K562 (cell line): ENCODE measurements at regions not wholly inside any gene's neighbourhood (a gene's known extent, or its start where the extent isn't known, plus 50 kb on each side); places are given as distances from the start of the nearest gene placed in this dataset.

ENCODE experiments used
- ATAC-seq: fragments of 200-7000 bp; cut with Tn5 transposase; 3 replicates; pipeline ENCODE4 v1.9.1; 2020; ENCODE audit warnings: moderate library complexity
- BruUV-seq: library from RNA; stranded (reverse); fragments of 400-500 nt; replicated peaks from 2 replicates; lab custom pipeline; 2021; lab: Mats Ljungman, UMichigan
- CTCF ChIA-PET: fragments of 300-600 bp; formaldehyde crosslinking; extraction: SDS; loops from one replicate; lab custom pipeline; 2021; ENCODE audit warnings: low intra/inter-chr PET ratio; lab: Yijun Ruan, JAX
- POLR2A ChIA-PET: fragments of 300-600, 350-650 bp; sonication (Branson Sonifier 250); formaldehyde crosslinking; extraction: SDS; loops from one replicate; lab custom pipeline; 2021; ENCODE audit warnings: antibody characterized with exemption, inconsistent platforms; lab: Yijun Ruan, JAX
- DNase-seq, 4 experiments: peaks; one replicate each; pipeline versions ENCODE4 v3.0.0 to v3.0.0-alpha.2; 2011 to 2018; ENCODE audit warnings: low spot score in 3 of 4, mixed read lengths in 3 of 4; ENCODE audit errors: extremely low read depth in 1 of 4
- FAIRE-seq: peaks from 2 replicates; lab custom pipeline; 2011; peaks lifted over from hg19 to GRCh38; lab: Jason Lieb, UNC
- H2AFZ ChIP-seq: 2 replicates; pipeline ENCODE4 v1.6.0; 2011; ENCODE audit warnings: low read depth, low read length, control low read depth, inconsistent platforms
- H3K27ac ChIP-seq: fragments of 200-600 bp; 3 replicates; pipeline ENCODE4 v1.8.0; 2011; ENCODE audit warnings: low read depth, mild to moderate bottlenecking, control low read depth, inconsistent platforms, low read length, moderate library complexity, mixed read lengths; ENCODE audit errors: extremely low read depth
- H3K27me3 ChIP-seq, 2 experiments: fragments of 300-600 bp in 1 of 2; 2 replicates in 1 of 2; 3 replicates in 1 of 2; pipeline versions ENCODE4 v1.6.0 to v1.8.0; 2011; ENCODE audit warnings: inconsistent platforms in 2 of 2, low read length in 2 of 2, mild to moderate bottlenecking in 1 of 2, mixed read lengths in 1 of 2, moderate library complexity in 1 of 2; ENCODE audit not compliant: control insufficient read depth in 2 of 2, insufficient read depth in 2 of 2
- H3K36me3 ChIP-seq: fragments of 300-600 bp; 3 replicates; pipeline ENCODE4 v1.8.0; 2011; ENCODE audit warnings: mild to moderate bottlenecking, low read length, inconsistent platforms; ENCODE audit not compliant: control insufficient read depth, insufficient read depth
- H3K4me1 ChIP-seq, 2 experiments: fragments of 200-600 bp in 1 of 2; replicated peaks in 1 of 2; 2 replicates in 1 of 2; 3 replicates in 1 of 2; pipeline versions ENCODE4 v1.5.1 to v1.8.0; 2011; ENCODE audit warnings: inconsistent platforms in 2 of 2, low read length in 2 of 2, mild to moderate bottlenecking in 1 of 2, mixed read lengths in 1 of 2, moderate library complexity in 1 of 2; ENCODE audit not compliant: control insufficient read depth in 2 of 2, insufficient read depth in 2 of 2
- H3K4me2 ChIP-seq: 2 replicates; pipeline ENCODE4 v1.6.1; 2011; ENCODE audit warnings: low read length, control low read depth, inconsistent platforms, mixed read lengths; ENCODE audit not compliant: insufficient read depth
- H3K4me3 ChIP-seq: fragments of 200-600 bp; sonication (generic), shearing (Covaris generic); 2 replicates; pipeline ENCODE4 v1.5.1; 2016; ENCODE audit warnings: control low read depth, inconsistent platforms
- H3K79me2 ChIP-seq: fragments of 200-600 bp; 3 replicates; pipeline ENCODE4 v1.8.0; 2011; ENCODE audit warnings: low read length, inconsistent platforms; ENCODE audit not compliant: control insufficient read depth, insufficient read depth
- H3K9ac ChIP-seq, 2 experiments: 2 replicates each; pipeline versions ENCODE4 v1.6.0 to v1.6.1; 2011; ENCODE audit warnings: low read depth in 2 of 2, low read length in 2 of 2, control low read depth in 1 of 2, inconsistent platforms in 1 of 2, mild to moderate bottlenecking in 1 of 2, mixed read lengths in 1 of 2; ENCODE audit not compliant: insufficient read depth in 1 of 2
- H3K9me1 ChIP-seq: one replicate; pipeline ENCODE4 v1.6.0; 2011; ENCODE audit warnings: inconsistent platforms, mild to moderate bottlenecking, low read length, moderate library complexity; ENCODE audit not compliant: control insufficient read depth, insufficient read depth
- H3K9me3 ChIP-seq: replicated peaks from 2 replicates; pipeline ENCODE4 v1.5.1; 2011; ENCODE audit warnings: low read depth, low read length, inconsistent platforms; ENCODE audit not compliant: control insufficient read depth, insufficient read depth
- H4K20me1 ChIP-seq: replicated peaks from 2 replicates; pipeline ENCODE4 v1.6.1; 2011; ENCODE audit warnings: low read length, inconsistent platforms, mixed read lengths; ENCODE audit not compliant: control insufficient read depth, insufficient read depth
- ARID4B ChIP-seq: sonication (generic); formaldehyde crosslinking; IDR thresholded peaks from 2 replicates; pipeline ENCODE4 v1.8.0; 2022; ENCODE audit warnings: mild to moderate bottlenecking, missing genetic modification reagents
- ARNT ChIP-seq, 2 experiments: fragments of 450-650 bp; IDR thresholded peaks; 2 replicates each; pipeline ENCODE4 v1.6.1; 2016; ENCODE audit warnings: mild to moderate bottlenecking in 1 of 2
- NFRKB ChIP-seq: fragments of 450-650 bp; IDR thresholded peaks from 2 replicates; pipeline ENCODE4 v1.6.1; 2016; ENCODE audit warnings: low read depth
- ZBTB7A ChIP-seq: IDR thresholded peaks from 2 replicates; pipeline ENCODE4 v1.6.1; 2011; ENCODE audit warnings: low read depth, mild to moderate bottlenecking, low read length, moderate library complexity, borderline replicate concordance; ENCODE audit not compliant: control insufficient read depth
- ZNF23 ChIP-seq: fragments of 250-450 bp; sonication (Bioruptor Pico); IDR thresholded peaks from 2 replicates; pipeline ENCODE4 v1.4.0; 2020; ENCODE audit warnings: mild to moderate bottlenecking
- WGBS: fragments of 100-300 bp; shearing (Covaris generic); methylation state at CpG from one replicate; pipeline ENCODE4 v1.1.6; 2016; ENCODE audit warnings: low coverage, mixed read lengths; ENCODE audit not compliant: insufficient coverage; ENCODE audit errors: missing lambda C conversion rate; 5-methylcytosine and 5-hydroxymethylcytosine counted together
- in situ Hi-C: fragments of 300-500 bp; cut with MboI; formaldehyde crosslinking; loops from 4 replicates; pipeline ENCODE4 v1.15.0; 2018; ENCODE audit warnings: inconsistent platforms, mixed read lengths
- intact Hi-C: fragments of 100-400 bp; cut with micrococcal nuclease; formaldehyde crosslinking; loops from 2 replicates; pipeline ENCODE4 v1.14.2; 2022
- TF ChIP-seq, protein P1 (sequence below): sonication (generic); formaldehyde crosslinking; IDR thresholded peaks from 2 replicates; pipeline ENCODE4 v1.8.0; 2022; ENCODE audit warnings: missing genetic modification reagents, mild to moderate bottlenecking, borderline replicate concordance

DNA sequence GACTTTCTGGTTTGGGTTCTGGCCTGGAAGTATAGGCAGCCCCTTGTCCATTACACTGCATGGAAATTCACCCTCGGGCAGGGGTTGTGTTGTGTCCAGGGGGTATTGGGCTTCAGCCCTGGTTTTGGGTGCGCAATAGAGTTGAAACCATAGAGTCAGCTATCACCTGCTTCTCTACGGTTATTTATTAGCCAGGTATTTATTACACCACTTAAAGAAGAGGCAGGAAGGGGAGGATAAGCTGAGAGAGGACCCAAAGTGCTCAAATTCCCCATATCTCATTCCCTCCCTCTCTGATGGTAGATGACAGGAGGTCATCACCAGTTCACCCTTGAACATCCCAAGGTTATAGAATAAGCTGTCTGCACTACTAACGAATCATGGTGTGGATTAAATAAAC, 133.4 kb downstream of the HRH4 start:
- no peak overlapping the region for H3K4me3 ChIP-seq
- H4K20me1 ChIP-seq: no peaks in the 10 kb centered on the region
- no peaks in the 10 kb centered on the region for H3K4me1 ChIP-seq
- BruUV-seq: no TSS peak
- H3K9me1 ChIP-seq: no peaks in the 10 kb centered on the region
- ChIA-PET CTCF (no interaction called here), POLR2A (interaction anchor here (0.7 kb wide), 1 partner anchor 129 kb away, joined by 3 read pairs; no protein-coding TSS in a partner anchor)
- no peak overlapping the region for H2AFZ ChIP-seq
- ATAC-seq (no peak), FAIRE-seq (no peak), DNase-seq (no peak)
- intact Hi-C loops: no loop called here
- no peaks in the 10 kb centered on the region for H3K79me2 ChIP-seq
- H3K27ac ChIP-seq: no peak overlapping the region
- H3K4me2 ChIP-seq: no peak overlapping the region
- in situ Hi-C loops: no loop called here
- no peaks in the 10 kb centered on the region for H3K9me3 ChIP-seq
- no peaks in the 10 kb centered on the region for H3K27me3 ChIP-seq
- no peak overlapping the region for H3K9ac ChIP-seq
- H3K36me3 ChIP-seq: no peaks in the 10 kb centered on the region
- TF ChIP-seq ARNT (IDR thresholded peaks at IDR 0.05) (no peak), NFRKB (no peak), ARID4B (no peak), ZNF23 (no peak), ZBTB7A (no peak)
- TF ChIP-seq, protein P1, sequence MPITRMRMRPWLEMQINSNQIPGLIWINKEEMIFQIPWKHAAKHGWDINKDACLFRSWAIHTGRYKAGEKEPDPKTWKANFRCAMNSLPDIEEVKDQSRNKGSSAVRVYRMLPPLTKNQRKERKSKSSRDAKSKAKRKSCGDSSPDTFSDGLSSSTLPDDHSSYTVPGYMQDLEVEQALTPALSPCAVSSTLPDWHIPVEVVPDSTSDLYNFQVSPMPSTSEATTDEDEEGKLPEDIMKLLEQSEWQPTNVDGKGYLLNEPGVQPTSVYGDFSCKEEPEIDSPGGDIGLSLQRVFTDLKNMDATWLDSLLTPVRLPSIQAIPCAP: no peak
- WGBS: 0% methylated on average over 4 of the region's 4 CpGs
